Cardiac fibroblast (primary cell): ENCODE measurements at regions not wholly inside any gene's neighbourhood (a gene's known extent, or its start where the extent isn't known, plus 50 kb on each side); places are given as distances from the start of the nearest gene placed in this dataset.

Experiments
- DNase-seq, 2 donors: peaks; one replicate each; pipeline versions ENCODE4 v3.0.0 to v3.0.0-alpha.2; 2010; ENCODE audit warnings: low read depth in 2 of 2
- H3K4me3 ChIP-seq, 2 donors: replicated peaks in 1 of 2; 1 replicate in 1 of 2; 2 replicates in 1 of 2; pipeline ENCODE4 v1.5.1; 2011; ENCODE audit warnings: low read depth in 2 of 2, low read length in 2 of 2, mild to moderate bottlenecking in 2 of 2, moderate library complexity in 1 of 2
- CTCF ChIP-seq: IDR thresholded peaks from one replicate; pipeline ENCODE4 v1.5.1; 2011; ENCODE audit warnings: low read depth, mild to moderate bottlenecking, low read length, inconsistent platforms

GRCh38 chr6:151154418-151154817 is 85.3 kb upstream of the AKAP12 start:
- no peak overlapping the region for H3K4me3 ChIP-seq
- peak; percentile 41 to 52 for DNase-seq
- no peak for TF ChIP-seq CTCF

GRCh38 chr6:151155095-151155494 is 84.7 kb upstream of the AKAP12 start:
- no peak overlapping the region for H3K4me3 ChIP-seq
- no peak for TF ChIP-seq CTCF
- no peak for DNase-seq

GRCh38 chr6:151160929-151161757 is 78.6 kb upstream of the AKAP12 start:
- no peak for TF ChIP-seq CTCF
- no peak for DNase-seq
- no peak overlapping the region for H3K4me3 ChIP-seq

GRCh38 chr6:151164383-151164782 is 75.4 kb upstream of the AKAP12 start:
- no peak for DNase-seq
- TF ChIP-seq CTCF, result no peak
- H3K4me3 ChIP-seq, result no peak overlapping the region

DNA sequence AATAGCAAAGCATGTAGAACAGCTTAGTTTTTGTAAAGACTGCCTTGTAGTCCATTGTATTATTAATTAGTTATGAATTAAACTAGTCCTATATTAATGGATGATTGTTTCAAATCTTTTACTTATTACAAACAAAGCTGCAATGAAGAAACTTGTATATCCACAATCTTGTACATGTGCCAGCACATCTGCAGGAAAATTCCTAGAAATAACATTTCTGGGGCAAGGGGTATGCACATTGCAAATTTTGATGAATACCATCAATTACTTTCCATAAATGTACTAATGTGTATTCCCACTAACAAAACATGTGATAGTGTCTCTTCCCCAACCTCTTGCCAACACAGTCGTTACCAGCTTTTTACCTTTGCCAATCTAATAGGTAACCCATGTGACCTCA is 73.6 kb upstream of the AKAP12 start:
- TF ChIP-seq CTCF, result no peak
- DNase-seq, result no peak
- no peak overlapping the region for H3K4me3 ChIP-seq

GRCh38 chr6:151167034-151167433 is 72.7 kb upstream of the AKAP12 start:
- no peak overlapping the region for H3K4me3 ChIP-seq
- no peak for DNase-seq
- TF ChIP-seq CTCF, result no peak
